HepG2 (cell line): ENCODE measurements at regions not wholly inside any gene's neighbourhood (a gene's known extent, or its start where the extent isn't known, plus 50 kb on each side); places are given as distances from the start of the nearest gene placed in this dataset.

Experiments used
- ATAC-seq: fragments of 200-7000 bp; cut with Tn5 transposase; 3 replicates; pipeline ENCODE4 v1.9.1; 2020; ENCODE audit warnings: mild to moderate bottlenecking, moderate library complexity
- BruUV-seq: library from RNA; stranded (reverse); fragments of 400-500 nt; replicated peaks from 2 replicates; lab custom pipeline; 2021; lab: Mats Ljungman, UMichigan
- CTCF ChIA-PET: fragments of 300-600 bp; formaldehyde crosslinking; extraction: SDS; loops from one replicate; lab custom pipeline; 2021; ENCODE audit warnings: low total read pairs, inconsistent platforms, low intra/inter-chr PET ratio; lab: Yijun Ruan, JAX
- POLR2A ChIA-PET: fragments of 350-600 bp; sonication (Branson Sonifier 250); formaldehyde crosslinking; loops from one replicate; lab custom pipeline; 2020; ENCODE audit warnings: antibody characterized with exemption, inconsistent platforms; lab: Yijun Ruan, JAX
- DNase-seq: peaks from one replicate; pipeline ENCODE4 v3.0.0-alpha.2; 2015; ENCODE audit warnings: low spot score
- FAIRE-seq: peaks from 3 replicates; lab custom pipeline; 2011; peaks lifted over from hg19 to GRCh38; lab: Jason Lieb, UNC
- H2AFZ ChIP-seq: one replicate; pipeline ENCODE4 v1.6.1; 2011; ENCODE audit warnings: low read length, inconsistent platforms
- H3K27ac ChIP-seq: fragments of 300-600 bp; 3 replicates; pipeline ENCODE4 v1.8.0; 2011; ENCODE audit warnings: mixed run types, mild to moderate bottlenecking, mixed read lengths, low read length, inconsistent platforms; ENCODE audit not compliant: insufficient read depth; ENCODE audit errors: extremely low read length
- H3K27me3 ChIP-seq, 2 experiments: fragments of 200-600 bp in 1 of 2; 2 replicates in 1 of 2; 3 replicates in 1 of 2; pipeline versions ENCODE4 v1.6.0 to v1.8.0; 2011; ENCODE audit warnings: low read length in 2 of 2, mild to moderate bottlenecking in 2 of 2, moderate library complexity in 2 of 2, inconsistent platforms in 1 of 2; ENCODE audit not compliant: insufficient read depth in 2 of 2, control insufficient read depth in 1 of 2
- H3K36me3 ChIP-seq, 2 experiments: fragments of 200-600 bp in 1 of 2; replicated peaks in 1 of 2; 2 replicates in 1 of 2; 3 replicates in 1 of 2; pipeline versions ENCODE4 v1.5.1 to v1.8.0; 2011; ENCODE audit warnings: low read length in 2 of 2, inconsistent platforms in 1 of 2; ENCODE audit not compliant: insufficient read depth in 2 of 2, control insufficient read depth in 1 of 2
- H3K4me1 ChIP-seq: 2 replicates; pipeline ENCODE4 v1.5.1; 2012; ENCODE audit warnings: low read length, inconsistent platforms; ENCODE audit not compliant: insufficient read depth
- H3K4me2 ChIP-seq: 2 replicates; pipeline ENCODE4 v1.6.0; 2011; ENCODE audit warnings: low read depth, low read length, inconsistent platforms
- H3K4me3 ChIP-seq, 3 experiments: fragments of 200-600 bp in 1 of 3; sonication (generic), shearing (Covaris generic) in 1 of 3; replicated peaks in 1 of 3; 2 replicates each; pipeline ENCODE4 v1.5.1; 2011 to 2016; ENCODE audit warnings: low read length in 3 of 3, inconsistent platforms in 2 of 3, low read depth in 2 of 3, mild to moderate bottlenecking in 2 of 3, control low read depth in 1 of 3, mixed read lengths in 1 of 3; ENCODE audit not compliant: insufficient read depth in 1 of 3
- H3K79me2 ChIP-seq: one replicate; pipeline ENCODE4 v1.6.1; 2011; ENCODE audit warnings: low read length, inconsistent platforms; ENCODE audit not compliant: insufficient read depth
- H3K9ac ChIP-seq: 2 replicates; pipeline ENCODE4 v1.6.0; 2011; ENCODE audit warnings: mild to moderate bottlenecking, low read depth, low read length, inconsistent platforms; ENCODE audit not compliant: insufficient read depth
- H3K9me3 ChIP-seq: 2 replicates; pipeline ENCODE4 v1.5.1; 2012; ENCODE audit warnings: mild to moderate bottlenecking, low read length
- H4K20me1 ChIP-seq: 2 replicates; pipeline ENCODE4 v1.6.0; 2011; ENCODE audit warnings: inconsistent platforms, mild to moderate bottlenecking, low read length, moderate library complexity; ENCODE audit not compliant: insufficient read depth
- CREM ChIP-seq, 2 experiments: sonication (generic) in 1 of 2; formaldehyde crosslinking in 1 of 2; IDR thresholded peaks; 2 replicates each; pipeline versions ENCODE4 v1.4.0 to v1.6.1; 2016 to 2020; ENCODE audit warnings: antibody characterized with exemption in 1 of 2, mild to moderate bottlenecking in 1 of 2, missing genetic modification reagents in 1 of 2
- SNRNP70 ChIP-seq: fragments of 200-400 bp; formaldehyde crosslinking; IDR thresholded peaks from 2 replicates; pipeline ENCODE4 v1.6.1; 2017; ENCODE audit warnings: mild to moderate bottlenecking, low read depth, low read length, moderate library complexity
- ZNF354B ChIP-seq: sonication (generic); formaldehyde crosslinking; IDR thresholded peaks from 2 replicates; pipeline ENCODE4 v1.8.0; 2022; ENCODE audit warnings: mild to moderate bottlenecking, missing genetic modification reagents
- ZNF570 ChIP-seq: sonication (generic); formaldehyde crosslinking; IDR thresholded peaks from 2 replicates; pipeline ENCODE4 v1.4.0; 2020; ENCODE audit warnings: mild to moderate bottlenecking, missing genetic modification reagents, borderline replicate concordance
- WGBS: methylation state at CpG from one replicate; pipeline ENCODE4 v1.1.6; 2017; ENCODE audit warnings: low lambda C conversion rate; 5-methylcytosine and 5-hydroxymethylcytosine counted together
- in situ Hi-C: cut with HindIII; loops from 2 replicates; pipeline ENCODE4 v1.10.0; 2017; ENCODE audit warnings: low pct_unique_long_range_greater_than_20kb; ENCODE audit not compliant: extremely low pct_ligation_motif_present
- intact Hi-C: fragments of 100-400 bp; cut with micrococcal nuclease; formaldehyde crosslinking; loops from one replicate; pipeline ENCODE4 v1.10.0; 2022; ENCODE audit not compliant: unreplicated experiment

DNA sequence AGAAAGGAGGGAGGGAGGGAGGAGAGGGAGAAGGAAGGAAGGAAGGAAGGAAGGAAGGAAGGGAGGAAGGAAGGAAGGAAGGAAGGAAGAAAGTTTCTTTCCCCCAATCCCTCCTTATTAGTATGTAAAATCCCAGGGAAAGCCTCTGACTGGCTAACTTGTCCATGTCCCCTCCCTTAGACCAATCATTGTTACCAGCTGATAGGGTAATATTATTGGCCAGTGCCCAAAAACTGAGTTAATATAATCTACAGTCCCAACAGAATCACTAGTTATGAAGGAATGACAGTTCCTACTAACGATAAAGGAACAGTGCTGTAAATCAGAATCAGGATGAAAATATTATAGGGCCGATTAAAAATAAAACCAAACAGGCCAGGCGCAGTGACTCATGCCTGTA lies 53.6 kb upstream of the CCNG1 start:
- no TSS peak for BruUV-seq
- in situ Hi-C loops (no loop called here), intact Hi-C loops (no loop called here)
- Histone ChIP-seq H3K4me2 (no peak overlapping the region), H4K20me1 (no peaks in the 10 kb centered on the region), H3K79me2 (no peaks in the 10 kb centered on the region), H3K4me1 (peaks cover 10% of the 10 kb centered on the region), H3K9me3 (no peaks in the 10 kb centered on the region), H3K4me3 (no peak overlapping the region), H3K36me3 (no peaks in the 10 kb centered on the region), H3K9ac (no peak overlapping the region), H3K27me3 (no peaks in the 10 kb centered on the region), H2AFZ (no peak overlapping the region), H3K27ac (no peak overlapping the region)
- 44% methylated on average over 3 of the region's 3 CpGs for WGBS
- FAIRE-seq (no peak), DNase-seq (no peak), ATAC-seq (no peak)
- CTCF ChIA-PET, result no interaction called here
- TF ChIP-seq SNRNP70, result no peak
- TF ChIP-seq ZNF354B (CRISPR knock-in tag), result no peak
- no peak for TF ChIP-seq ZNF570 (CRISPR knock-in tag)
- POLR2A ChIA-PET, result no interaction called here

DNA sequence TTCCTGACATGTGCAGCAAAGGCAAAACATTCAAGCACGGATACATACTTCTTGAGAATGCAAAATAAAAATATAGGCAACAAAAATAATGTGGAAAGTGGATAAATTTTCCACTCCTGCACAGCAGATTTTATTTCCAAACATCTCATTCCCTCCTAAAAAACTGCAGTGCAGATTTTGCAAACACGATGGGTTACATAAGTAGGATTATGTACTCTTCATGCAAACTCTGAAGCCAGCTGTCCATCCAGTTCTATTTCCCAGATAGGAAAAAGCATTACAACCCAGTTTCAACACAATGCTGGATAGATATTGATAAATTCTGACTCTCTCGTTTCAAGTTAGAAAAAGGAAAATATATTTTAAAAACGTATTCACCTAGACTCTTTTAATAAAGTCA lies 52.7 kb upstream of the CCNG1 start:
- CTCF ChIA-PET, result no interaction called here
- no peak for FAIRE-seq
- WGBS, result 21% methylated on average over 4 of the region's 4 CpGs

More for the DNA sequence above, 52.7 kb upstream of the CCNG1 start:
- Histone ChIP-seq H3K27me3 (no peaks in the 10 kb centered on the region), H3K36me3 (no peaks in the 10 kb centered on the region), H3K4me3 (no peak overlapping the region), H3K4me2 (no peak overlapping the region), H4K20me1 (no peaks in the 10 kb centered on the region), H3K79me2 (no peaks in the 10 kb centered on the region), H3K27ac (no peak overlapping the region), H2AFZ (no peak overlapping the region), H3K9ac (no peak overlapping the region), H3K9me3 (no peaks in the 10 kb centered on the region), H3K4me1 (peaks cover 5% of the 10 kb centered on the region)
- TF ChIP-seq CREM (IDR thresholded peaks at IDR 0.05), result no peak
- no peak for TF ChIP-seq CREM (CRISPR knock-in tag; IDR thresholded peaks at IDR 0.05)
- intact Hi-C loops (no loop called here), in situ Hi-C loops (no loop called here)
- POLR2A ChIA-PET, result no interaction called here
- DNase-seq (no peak), ATAC-seq (no peak)
- no TSS peak for BruUV-seq
